ENCODE measurements at regions not wholly inside any gene's neighbourhood (a gene's known extent, or its start where the extent isn't known, plus 50 kb on each side); places are given as distances from the start of the nearest gene placed in this dataset.

GRCh38 chr1:58003059-58003458 is 543.5 kb downstream of the OMA1 start:
- WGBS, 2 donors (ENCODE audit: low coverage in 1 of 2): 66 to 87% methylated on average over 3 of the region's 3 CpGs

GRCh38 chr1:58000821-58001220 is 545.7 kb downstream of the OMA1 start:
- no peak for TF ChIP-seq EP300 (IDR thresholded peaks at IDR 0.05)
- TF ChIP-seq POLR2A (IDR thresholded peaks at IDR 0.05): no peak
- TF ChIP-seq POLR2AphosphoS5 (IDR thresholded peaks at IDR 0.05): no peak
- no peak for ATAC-seq
- H3K27ac ChIP-seq: no peak overlapping the region
- 71 to 90% methylated on average over 1 of the region's 1 CpG for WGBS, 2 donors (ENCODE audit: low coverage in 1 of 2)
- no peaks in the 10 kb centered on the region for H3K4me1 ChIP-seq
- H3K4me3 ChIP-seq: no peak overlapping the region
- H3K9me3 ChIP-seq: peaks cover 0 to 20% (median 0%) of the 10 kb centered on the region in 3 donors
- H3K36me3 ChIP-seq: no peaks in the 10 kb centered on the region
- no peaks in the 10 kb centered on the region for H3K27me3 ChIP-seq

More at GRCh38 chr1:58003059-58003458, 543.5 kb downstream of the OMA1 start:
- no peak for ATAC-seq
- Histone ChIP-seq H3K9me3 (peaks cover 0 to under 1% (median 0%) of the 10 kb centered on the region in 3 donors), H3K4me3 (no peak overlapping the region), H3K36me3 (no peaks in the 10 kb centered on the region), H3K4me1 (no peaks in the 10 kb centered on the region), H3K27ac (no peak overlapping the region), H3K27me3 (no peaks in the 10 kb centered on the region)
- TF ChIP-seq EP300 (IDR thresholded peaks at IDR 0.05) (no peak), POLR2AphosphoS5 (IDR thresholded peaks at IDR 0.05) (no peak), CTCF (IDR thresholded peaks at IDR 0.05) (no peak), POLR2A (IDR thresholded peaks at IDR 0.05) (no peak)

- TF ChIP-seq POLR2AphosphoS5 (IDR thresholded peaks at IDR 0.05) (no peak), EP300 (IDR thresholded peaks at IDR 0.05) (no peak), CTCF (IDR thresholded peaks at IDR 0.05) (no peak), POLR2A (IDR thresholded peaks at IDR 0.05) (no peak)
- 25 to 50% methylated on average over 1 of the region's 1 CpG for WGBS, 2 donors (ENCODE audit: low coverage in 1 of 2)
- Histone ChIP-seq H3K36me3 (no peaks in the 10 kb centered on the region), H3K4me1 (no peaks in the 10 kb centered on the region), H3K9me3 (peaks cover 0 to 20% (median 0%) of the 10 kb centered on the region in 3 donors), H3K4me3 (no peak overlapping the region), H3K27me3 (no peaks in the 10 kb centered on the region), H3K27ac (no peak overlapping the region)
- no peak for ATAC-seq
Measured at GRCh38 chr1:58000116-58000515, 546.4 kb downstream of the OMA1 start.

- Histone ChIP-seq H3K27ac (no peak overlapping the region), H3K4me3 (no peak overlapping the region), H3K36me3 (no peaks in the 10 kb centered on the region), H3K27me3 (no peaks in the 10 kb centered on the region), H3K9me3 (peaks cover 0 to 20% (median 0%) of the 10 kb centered on the region in 3 donors), H3K4me1 (no peaks in the 10 kb centered on the region)
- ATAC-seq: no peak
- 67 to 70% methylated on average over 2 of the region's 2 CpGs for WGBS, 2 donors (ENCODE audit: low coverage in 1 of 2)
- no peak for TF ChIP-seq EP300 (IDR thresholded peaks at IDR 0.05)
- no peak for TF ChIP-seq POLR2A (IDR thresholded peaks at IDR 0.05)
- TF ChIP-seq CTCF (IDR thresholded peaks at IDR 0.05): no peak
- TF ChIP-seq POLR2AphosphoS5 (IDR thresholded peaks at IDR 0.05): no peak
Measured at GRCh38 chr1:57996400-57996799, 550.1 kb downstream of the OMA1 start.

GRCh38 chr1:57991289-57991688 is 555.2 kb downstream of the OMA1 start:
- Histone ChIP-seq H3K27ac (no peak overlapping the region), H3K9me3 (peaks cover 0 to 2% (median 0%) of the 10 kb centered on the region in 3 donors), H3K27me3 (no peaks in the 10 kb centered on the region), H3K36me3 (no peaks in the 10 kb centered on the region), H3K4me1 (no peaks in the 10 kb centered on the region), H3K4me3 (no peak overlapping the region)
- WGBS, 2 donors (ENCODE audit: low coverage in 1 of 2): 82 to 88% methylated on average over 2 to 6 of the region's 7 CpGs
- TF ChIP-seq POLR2AphosphoS5 (IDR thresholded peaks at IDR 0.05): no peak
- no peak for TF ChIP-seq EP300 (IDR thresholded peaks at IDR 0.05)
- no peak for TF ChIP-seq CTCF (IDR thresholded peaks at IDR 0.05)
- no peak for TF ChIP-seq POLR2A (IDR thresholded peaks at IDR 0.05)
- ATAC-seq: no peak
